Suprapubic skin (tissue), 4 donors: ENCODE measurements at regions not wholly inside any gene's neighbourhood (a gene's known extent, or its start where the extent isn't known, plus 50 kb on each side); places are given as distances from the start of the nearest gene placed in this dataset.

Source experiments
- DNase-seq, 2 donors: peaks; one replicate each; pipeline ENCODE4 v3.0.0-alpha.2; 2019; ENCODE audit warnings: low spot score in 2 of 2
- H3K27ac ChIP-seq: fragments of 200-600 bp; sonication (generic); one replicate; pipeline ENCODE4 v1.5.1; 2019
- H3K27me3 ChIP-seq: fragments of 200-600 bp; sonication (generic); one replicate; pipeline ENCODE4 v1.5.1; 2019
- H3K36me3 ChIP-seq: fragments of 200-600 bp; sonication (generic); one replicate; pipeline ENCODE4 v1.5.1; 2019
- H3K4me1 ChIP-seq: fragments of 200-600 bp; sonication (generic); one replicate; pipeline ENCODE4 v1.5.1; 2019
- H3K4me3 ChIP-seq: fragments of 200-600 bp; sonication (generic); one replicate; pipeline ENCODE4 v1.5.1; 2019; ENCODE audit warnings: mild to moderate bottlenecking
- H3K9me3 ChIP-seq: fragments of 200-600 bp; sonication (generic); one replicate; pipeline ENCODE4 v1.5.1; 2019
- CTCF ChIP-seq, 2 donors: fragments of 200-600 bp in 1 of 2; fragments of 450-650 bp in 1 of 2; sonication (generic) in 1 of 2; IDR thresholded peaks; one replicate each; pipeline ENCODE4 v1.5.1; 2016 to 2019; ENCODE audit warnings: antibody characterized with exemption in 2 of 2, mild to moderate bottlenecking in 1 of 2, moderate library complexity in 1 of 2
- EP300 ChIP-seq: sonication (generic); formaldehyde crosslinking; IDR thresholded peaks from one replicate; pipeline ENCODE4 v1.6.1; 2017; ENCODE audit warnings: antibody characterized with exemption
- POLR2A ChIP-seq, 2 donors: fragments of 450-650 bp; IDR thresholded peaks; one replicate each; pipeline ENCODE4 v1.6.1; 2017; ENCODE audit warnings: antibody characterized with exemption in 2 of 2, mild to moderate bottlenecking in 2 of 2, moderate library complexity in 2 of 2
- POLR2AphosphoS5 ChIP-seq, 3 donors: sonication (generic); formaldehyde crosslinking; IDR thresholded peaks; one replicate each; pipeline ENCODE4 v1.6.1; 2017; ENCODE audit warnings: antibody characterized with exemption in 3 of 3
- WGBS: methylation state at CpG from one replicate; pipeline ENCODE4 v1.1.5; 2018; 5-methylcytosine and 5-hydroxymethylcytosine counted together

GRCh38 chr2:181178823-181179412 is 198.5 kb downstream of the UBE2E3 start:
- H3K9me3 ChIP-seq, result no peaks in the 10 kb centered on the region
- WGBS, result 79% methylated on average over 2 of the region's 2 CpGs
- TF ChIP-seq CTCF (IDR thresholded peaks at IDR 0.05), result peak in 1 of 2 donors; percentile 31
- no peak for TF ChIP-seq POLR2AphosphoS5 (IDR thresholded peaks at IDR 0.05)
- no peak for TF ChIP-seq POLR2A (IDR thresholded peaks at IDR 0.05)
- TF ChIP-seq EP300, result no peak

GRCh38 chr2:181183878-181184542 is 203.6 kb downstream of the UBE2E3 start:
- Histone ChIP-seq H3K9me3 (no peaks in the 10 kb centered on the region), H3K36me3 (no peaks in the 10 kb centered on the region), H3K27ac (no peak overlapping the region), H3K4me1 (no peaks in the 10 kb centered on the region), H3K27me3 (no peaks in the 10 kb centered on the region), H3K4me3 (no peak overlapping the region)
- DNase-seq, result no peak
- TF ChIP-seq EP300, result no peak
- TF ChIP-seq POLR2AphosphoS5 (IDR thresholded peaks at IDR 0.05), result no peak
- no peak for TF ChIP-seq CTCF (IDR thresholded peaks at IDR 0.05)
- TF ChIP-seq POLR2A (IDR thresholded peaks at IDR 0.05), result no peak
- 72% methylated on average over 4 of the region's 4 CpGs for WGBS

More at GRCh38 chr2:181178823-181179412, 198.5 kb downstream of the UBE2E3 start:
- no peak for DNase-seq
- H3K4me1 ChIP-seq, result no peaks in the 10 kb centered on the region
- H3K36me3 ChIP-seq, result no peaks in the 10 kb centered on the region
- H3K27ac ChIP-seq, result no peak overlapping the region
- no peak overlapping the region for H3K4me3 ChIP-seq
- no peaks in the 10 kb centered on the region for H3K27me3 ChIP-seq

GRCh38 chr2:181185421-181185820 is 205.0 kb downstream of the UBE2E3 start:
- H3K4me1 ChIP-seq, result no peaks in the 10 kb centered on the region
- no peaks in the 10 kb centered on the region for H3K36me3 ChIP-seq
- DNase-seq, result no peak
- H3K27me3 ChIP-seq, result no peaks in the 10 kb centered on the region
- H3K9me3 ChIP-seq, result no peaks in the 10 kb centered on the region
- WGBS, result 82% methylated on average over 6 of the region's 6 CpGs
- H3K4me3 ChIP-seq, result no peak overlapping the region
- no peak overlapping the region for H3K27ac ChIP-seq
- TF ChIP-seq CTCF (IDR thresholded peaks at IDR 0.05) (no peak), EP300 (no peak), POLR2AphosphoS5 (IDR thresholded peaks at IDR 0.05) (no peak), POLR2A (IDR thresholded peaks at IDR 0.05) (no peak)

GRCh38 chr2:181185948-181186347 is 205.5 kb downstream of the UBE2E3 start:
- Histone ChIP-seq H3K27ac (no peak overlapping the region), H3K4me3 (no peak overlapping the region), H3K9me3 (no peaks in the 10 kb centered on the region), H3K36me3 (no peaks in the 10 kb centered on the region), H3K27me3 (no peaks in the 10 kb centered on the region), H3K4me1 (no peaks in the 10 kb centered on the region)
- TF ChIP-seq EP300, result no peak
- no peak for TF ChIP-seq CTCF (IDR thresholded peaks at IDR 0.05)
- no peak for TF ChIP-seq POLR2A (IDR thresholded peaks at IDR 0.05)
- TF ChIP-seq POLR2AphosphoS5 (IDR thresholded peaks at IDR 0.05), result no peak
- no peak for DNase-seq
- WGBS, result 84% methylated on average over 4 of the region's 4 CpGs

- 90% methylated on average over 4 of the region's 4 CpGs for WGBS
- Histone ChIP-seq H3K4me1 (no peaks in the 10 kb centered on the region), H3K9me3 (no peaks in the 10 kb centered on the region), H3K27ac (no peak overlapping the region), H3K27me3 (no peaks in the 10 kb centered on the region), H3K4me3 (no peak overlapping the region), H3K36me3 (no peaks in the 10 kb centered on the region)
- no peak for DNase-seq
- TF ChIP-seq POLR2A (IDR thresholded peaks at IDR 0.05), result no peak
- no peak for TF ChIP-seq CTCF (IDR thresholded peaks at IDR 0.05)
- no peak for TF ChIP-seq EP300
- TF ChIP-seq POLR2AphosphoS5 (IDR thresholded peaks at IDR 0.05), result no peak
Measured at GRCh38 chr2:181188605-181189004, 208.2 kb downstream of the UBE2E3 start.
